GM12878 (cell line): ENCODE measurements at regions not wholly inside any gene's neighbourhood (a gene's known extent, or its start where the extent isn't known, plus 50 kb on each side); places are given as distances from the start of the nearest gene placed in this dataset.

ENCODE experiments used
- EP300 ChIP-seq, 2 experiments: fragments of 150-350 bp in 1 of 2; IDR thresholded peaks; 2 replicates each; pipeline ENCODE4 v1.6.1; 2011 to 2012; ENCODE audit warnings: low read depth in 2 of 2, low read length in 2 of 2, borderline replicate concordance in 1 of 2, improper control_type of control experiment in 1 of 2, inconsistent platforms in 1 of 2; ENCODE audit not compliant: control insufficient read depth in 1 of 2
- EZH2 ChIP-seq: IDR thresholded peaks from 2 replicates; pipeline ENCODE4 v1.6.1; 2012; ENCODE audit warnings: low read depth, mild to moderate bottlenecking, control low read depth, inconsistent platforms, low read length, borderline replicate concordance; ENCODE audit not compliant: control insufficient read depth
- KDM1A ChIP-seq: fragments of 200-600 bp; sonication (generic); IDR thresholded peaks from 2 replicates; pipeline ENCODE4 v1.6.1; 2016; ENCODE audit warnings: borderline replicate concordance
- MXI1 ChIP-seq: fragments of 150-350 bp; IDR thresholded peaks from 2 replicates; pipeline ENCODE4 v1.6.1; 2011; ENCODE audit warnings: low read depth, mild to moderate bottlenecking, inconsistent platforms, low read length, improper control_type of control experiment
- NR2C1 ChIP-seq: fragments of 450-650 bp; IDR thresholded peaks from 2 replicates; pipeline ENCODE4 v1.6.1; 2017; ENCODE audit warnings: antibody characterized with exemption, mild to moderate bottlenecking, moderate library complexity
- TF ChIP-seq, protein P1 (sequence below), 3 experiments: IDR thresholded peaks in 2 of 3; conservative IDR thresholded peaks in 1 of 3; 2 replicates each; pipeline ENCODE4 v1.5.1; 2011; ENCODE audit warnings: low read depth in 3 of 3, low read length in 3 of 3, mild to moderate bottlenecking in 3 of 3, control low read depth in 2 of 3, moderate library complexity in 2 of 3, inconsistent platforms in 1 of 3, mixed read lengths in 1 of 3; ENCODE audit not compliant: control insufficient read depth in 2 of 3, insufficient read depth in 1 of 3; ENCODE audit errors: extremely low read depth in 1 of 3

GRCh38 chr10:120067427-120067826 is 174.9 kb downstream of the SEC23IP start:
- TF ChIP-seq MXI1 (no peak), EP300 (IDR thresholded peaks at IDR 0.05; ENCODE audit: borderline replicate concordance in 1 of 2, control insufficient read depth in 1 of 2, low read depth in 2 of 2, low read length in 2 of 2) (no peak), NR2C1 (no peak), EZH2 (no peak), KDM1A (no peak)
- TF ChIP-seq, protein P1, sequence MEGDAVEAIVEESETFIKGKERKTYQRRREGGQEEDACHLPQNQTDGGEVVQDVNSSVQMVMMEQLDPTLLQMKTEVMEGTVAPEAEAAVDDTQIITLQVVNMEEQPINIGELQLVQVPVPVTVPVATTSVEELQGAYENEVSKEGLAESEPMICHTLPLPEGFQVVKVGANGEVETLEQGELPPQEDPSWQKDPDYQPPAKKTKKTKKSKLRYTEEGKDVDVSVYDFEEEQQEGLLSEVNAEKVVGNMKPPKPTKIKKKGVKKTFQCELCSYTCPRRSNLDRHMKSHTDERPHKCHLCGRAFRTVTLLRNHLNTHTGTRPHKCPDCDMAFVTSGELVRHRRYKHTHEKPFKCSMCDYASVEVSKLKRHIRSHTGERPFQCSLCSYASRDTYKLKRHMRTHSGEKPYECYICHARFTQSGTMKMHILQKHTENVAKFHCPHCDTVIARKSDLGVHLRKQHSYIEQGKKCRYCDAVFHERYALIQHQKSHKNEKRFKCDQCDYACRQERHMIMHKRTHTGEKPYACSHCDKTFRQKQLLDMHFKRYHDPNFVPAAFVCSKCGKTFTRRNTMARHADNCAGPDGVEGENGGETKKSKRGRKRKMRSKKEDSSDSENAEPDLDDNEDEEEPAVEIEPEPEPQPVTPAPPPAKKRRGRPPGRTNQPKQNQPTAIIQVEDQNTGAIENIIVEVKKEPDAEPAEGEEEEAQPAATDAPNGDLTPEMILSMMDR (IDR thresholded peaks at IDR 0.05 in 2 of 3, conservative IDR thresholded peaks at IDR 0.05 in 1 of 3; ENCODE audit: control insufficient read depth in 2 of 3, extremely low read depth in 1 of 3, insufficient read depth in 1 of 3, low read depth in 3 of 3, low read length in 3 of 3) = no peak
